Ecto neural progenitor cell (in vitro differentiated cells): ENCODE measurements at regions not wholly inside any gene's neighbourhood (a gene's known extent, or its start where the extent isn't known, plus 50 kb on each side); places are given as distances from the start of the nearest gene placed in this dataset.

Source experiments
- DNase-seq: peaks from one replicate; pipeline ENCODE4 v3.0.0-alpha.2; 2018; ENCODE audit warnings: low spot score

DNA sequence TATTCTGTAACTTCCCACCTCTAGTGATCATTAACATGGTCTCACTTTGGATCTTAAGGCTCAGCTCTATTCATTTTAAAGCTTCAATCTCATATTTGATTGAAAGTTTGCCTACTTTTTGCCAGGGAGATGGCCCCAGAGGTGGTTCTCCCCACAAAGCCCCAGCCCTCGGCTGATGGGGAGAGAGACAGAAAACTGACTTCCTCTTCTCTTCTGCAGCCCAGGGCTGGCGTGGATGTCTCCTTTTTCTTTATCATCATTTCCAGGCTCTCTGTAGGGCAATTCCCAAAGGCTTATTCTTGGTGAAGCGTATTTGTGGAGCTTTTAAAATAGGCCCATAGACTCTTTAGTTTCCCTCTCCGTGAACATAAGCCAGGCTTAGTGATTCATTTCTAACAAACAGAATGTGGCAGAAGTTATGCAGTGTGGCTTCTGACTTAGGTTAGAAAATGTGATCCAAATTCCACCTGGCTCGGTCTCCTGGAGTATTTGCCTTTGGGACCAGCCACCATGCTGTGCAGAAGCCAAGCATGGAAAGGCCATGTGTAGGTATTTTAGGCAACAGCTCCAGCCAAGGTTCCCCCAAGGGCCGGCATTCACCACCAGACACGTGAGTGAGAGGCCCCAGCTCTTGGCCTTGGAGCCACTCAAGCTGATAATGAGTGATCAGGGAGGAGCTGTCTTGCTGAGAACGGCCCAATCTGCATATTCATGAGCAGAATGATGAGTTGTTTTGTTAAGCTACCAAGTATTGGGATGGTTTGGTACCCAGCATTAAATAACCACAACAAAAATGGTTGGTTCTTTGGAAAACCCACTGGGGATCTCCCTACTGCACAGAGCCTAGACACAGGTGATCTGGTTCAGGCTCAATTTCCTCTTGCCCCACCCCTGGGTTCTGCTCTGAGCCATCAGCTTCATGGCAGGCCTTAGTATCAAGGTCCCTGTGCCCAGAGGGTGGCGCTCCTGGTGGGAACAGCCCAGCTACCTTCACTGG is 353.2 kb upstream of the PROK2 start:
- no peak for DNase-seq

DNA sequence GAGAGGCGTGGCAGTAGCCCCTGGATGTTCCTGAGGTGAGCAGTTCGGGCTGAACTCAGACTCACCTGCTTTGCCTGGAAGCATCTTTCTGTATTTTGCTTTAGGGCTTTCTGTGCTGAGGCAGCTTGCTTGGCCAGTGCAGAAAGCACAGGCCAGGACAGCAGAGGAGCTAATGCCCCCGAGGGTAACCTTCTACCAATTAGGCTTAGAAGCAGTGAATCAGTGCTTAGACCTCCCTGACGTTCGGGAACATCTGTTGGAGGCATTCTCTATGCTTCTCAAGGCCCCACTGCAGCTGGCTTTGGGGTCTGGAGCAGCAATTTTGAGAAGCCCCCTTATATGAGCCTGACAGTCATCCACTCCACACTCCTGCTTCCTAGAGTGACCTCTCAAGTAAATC is 350.7 kb upstream of the PROK2 start:
- no peak for DNase-seq

DNA sequence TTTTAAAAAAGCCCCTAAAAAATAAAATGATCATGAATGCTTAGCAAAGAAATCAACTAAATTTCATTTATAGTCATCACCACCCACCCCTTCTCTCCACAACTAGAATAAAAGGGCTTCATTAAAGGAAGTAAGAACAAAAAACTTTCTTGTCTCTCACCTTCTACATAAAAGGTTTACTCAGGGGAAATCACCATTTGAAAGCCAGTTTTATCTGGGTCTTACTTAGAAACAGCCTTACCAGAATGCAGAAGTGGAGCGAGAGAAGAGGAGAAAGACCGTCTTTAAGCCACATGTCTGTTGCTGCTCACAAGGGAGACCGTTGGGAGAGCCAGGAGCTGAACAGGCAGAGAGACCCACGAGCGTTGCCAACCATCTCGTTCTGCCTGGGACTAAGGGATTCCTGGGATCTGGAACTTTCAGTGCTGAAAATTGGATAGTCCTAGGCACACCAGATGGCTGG is 350.1 kb upstream of the PROK2 start:
- no peak for DNase-seq

DNA sequence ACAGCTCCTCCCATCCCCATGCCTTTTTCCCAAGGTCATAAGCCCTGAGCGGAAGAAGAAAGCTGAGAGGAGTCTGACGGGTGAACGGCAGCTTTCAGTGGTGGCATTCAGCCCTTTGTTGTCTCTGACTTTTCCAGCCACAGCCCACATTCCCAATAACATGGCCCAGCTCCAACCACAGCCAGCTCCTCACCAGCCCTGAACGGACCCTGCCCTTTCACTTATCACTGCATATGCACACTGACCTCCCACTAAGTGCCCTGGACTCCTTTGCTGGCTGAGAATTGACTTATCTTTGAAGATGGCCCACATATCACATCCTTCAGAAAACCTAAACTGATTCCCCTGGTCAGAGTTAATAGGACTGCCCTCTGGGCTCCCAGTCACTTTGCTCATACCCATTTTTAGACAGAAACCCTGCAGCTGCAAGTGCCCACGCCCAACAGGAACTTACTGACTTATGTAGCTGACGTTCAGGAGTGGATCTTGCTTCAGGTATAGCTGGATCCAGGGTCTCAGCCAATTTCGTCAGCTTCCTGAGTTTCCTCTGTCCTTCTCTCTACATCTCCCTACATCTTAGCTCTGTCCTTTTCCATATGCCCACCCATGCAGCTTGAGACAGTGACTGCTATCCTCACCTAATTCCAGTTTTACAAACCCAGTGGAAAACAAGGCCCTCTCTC is 348.5 kb upstream of the PROK2 start:
- no peak for DNase-seq

DNA sequence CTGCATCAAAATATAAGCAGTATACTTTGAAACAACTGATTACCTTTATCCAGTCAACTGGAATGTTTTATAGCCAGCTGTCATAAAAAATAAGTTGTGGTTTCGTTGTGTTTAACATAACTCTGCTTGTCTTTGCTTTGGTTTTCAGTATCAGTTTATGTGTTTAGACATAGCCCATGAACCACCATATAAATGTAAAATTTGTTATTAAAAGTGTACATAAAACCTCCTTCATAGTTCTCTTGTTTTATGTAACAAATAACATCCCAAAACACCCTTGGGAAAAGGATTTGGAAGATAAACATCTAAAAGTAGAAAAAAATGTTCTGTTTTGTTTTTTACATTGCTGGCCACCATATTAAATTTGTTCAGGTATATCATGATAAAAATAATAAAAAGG is 347.0 kb upstream of the PROK2 start:
- no peak for DNase-seq

DNA sequence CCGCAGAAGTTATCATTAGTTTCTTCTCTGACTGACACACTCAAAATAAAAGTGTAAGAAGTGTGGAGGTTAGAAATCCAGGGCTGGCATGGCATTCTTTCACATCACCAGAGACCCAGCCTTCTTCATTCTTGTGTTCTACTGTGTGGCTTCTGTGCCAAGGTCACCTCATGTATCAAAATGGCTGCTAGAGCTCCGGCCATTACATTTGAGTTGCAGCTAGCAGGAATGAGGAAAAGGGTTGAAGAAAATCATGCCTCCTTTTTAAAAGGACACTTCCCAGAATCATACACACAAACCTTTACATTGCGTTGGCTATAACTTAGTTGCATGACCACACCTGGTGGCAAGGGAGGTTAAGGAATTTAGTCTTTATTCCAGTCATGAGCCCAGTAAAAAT is 345.6 kb upstream of the PROK2 start:
- DNase-seq, result no peak

DNA sequence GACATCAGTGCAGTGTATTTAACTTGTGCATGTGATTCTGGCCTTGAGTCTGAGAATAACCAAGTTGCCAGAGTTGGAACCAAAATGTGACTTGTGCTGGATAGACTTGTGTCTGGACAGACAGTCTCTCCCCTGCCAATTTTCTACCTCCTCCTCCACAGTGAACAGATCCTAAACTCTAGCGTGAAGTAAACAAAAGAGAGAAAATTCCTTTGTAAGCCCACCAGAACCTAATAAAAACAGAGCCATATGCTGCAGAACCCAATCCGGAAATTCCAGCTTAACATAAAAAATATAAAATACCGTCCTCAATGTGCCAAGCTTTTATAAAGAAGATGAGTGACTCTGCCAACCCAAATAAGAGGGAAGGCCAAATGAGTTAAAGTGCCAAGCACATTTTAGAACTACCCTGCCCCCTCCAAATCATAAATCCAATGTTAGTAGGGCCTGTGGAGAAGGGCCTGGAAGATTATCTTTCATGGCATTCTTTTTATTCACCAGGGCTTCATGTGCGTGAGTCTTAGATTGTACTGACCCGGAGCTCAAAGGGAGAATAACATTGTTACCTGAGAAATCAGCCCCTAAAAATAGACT is 344.6 kb upstream of the PROK2 start:
- DNase-seq, result no peak

DNA sequence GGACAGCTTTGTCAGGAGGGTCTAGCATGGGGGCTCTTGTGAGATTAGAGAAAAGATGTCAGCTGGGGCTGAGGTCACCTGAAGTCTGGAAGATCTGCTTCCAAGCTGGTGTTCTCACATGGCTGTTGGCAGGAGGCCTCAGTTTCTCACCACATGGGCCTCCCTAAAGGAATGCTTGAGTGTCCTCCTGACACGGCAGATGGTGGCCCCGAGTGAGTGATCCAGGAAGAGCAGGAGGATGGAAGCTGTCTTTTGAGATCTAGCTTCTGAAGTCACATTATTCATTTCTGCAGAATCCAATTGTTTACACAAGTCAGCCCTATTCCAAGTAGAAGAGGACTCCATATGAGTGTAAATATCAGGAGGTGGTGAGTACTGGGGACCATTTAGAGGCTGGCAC is 344.0 kb upstream of the PROK2 start:
- DNase-seq, result no peak

DNA sequence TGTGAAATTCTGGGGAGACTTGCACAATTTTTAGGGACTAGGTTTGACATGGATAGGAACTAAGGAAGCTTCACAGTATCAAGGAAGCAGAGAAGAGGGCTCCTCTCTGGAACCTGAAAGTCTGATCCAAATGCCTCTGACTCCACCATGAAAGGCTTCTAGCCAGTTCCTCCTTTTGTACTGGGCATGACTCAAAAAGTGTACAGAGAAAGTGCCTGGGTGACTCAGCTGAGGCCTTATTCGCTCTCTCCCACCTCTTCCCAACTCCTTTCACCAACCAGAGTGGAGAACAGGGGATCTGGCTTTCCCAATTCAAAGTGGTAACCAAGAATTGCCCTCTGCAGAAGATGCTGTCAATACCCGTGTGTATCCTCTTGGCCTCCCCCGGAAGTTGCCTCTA is 342.9 kb upstream of the PROK2 start:
- DNase-seq, result no peak

DNA sequence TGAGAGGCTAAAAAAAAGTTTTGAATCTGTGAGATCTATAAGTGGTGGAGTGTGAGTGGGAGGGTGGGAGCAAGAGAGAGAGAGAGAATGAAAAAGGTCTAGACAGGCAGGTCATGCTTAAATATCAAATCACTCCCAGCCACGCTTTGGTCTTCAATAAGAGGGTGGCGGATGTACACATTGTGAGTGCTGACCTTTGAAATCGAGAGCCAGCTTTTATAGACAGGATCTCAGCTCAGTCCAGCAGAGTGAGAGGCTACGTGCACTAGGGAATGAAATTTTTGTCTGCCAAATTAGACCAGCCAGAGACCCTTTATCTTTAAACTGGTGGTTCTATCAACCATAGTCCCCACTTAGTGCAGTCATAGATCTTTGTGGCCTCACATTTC is 342.3 kb upstream of the PROK2 start:
- DNase-seq, result no peak

DNA sequence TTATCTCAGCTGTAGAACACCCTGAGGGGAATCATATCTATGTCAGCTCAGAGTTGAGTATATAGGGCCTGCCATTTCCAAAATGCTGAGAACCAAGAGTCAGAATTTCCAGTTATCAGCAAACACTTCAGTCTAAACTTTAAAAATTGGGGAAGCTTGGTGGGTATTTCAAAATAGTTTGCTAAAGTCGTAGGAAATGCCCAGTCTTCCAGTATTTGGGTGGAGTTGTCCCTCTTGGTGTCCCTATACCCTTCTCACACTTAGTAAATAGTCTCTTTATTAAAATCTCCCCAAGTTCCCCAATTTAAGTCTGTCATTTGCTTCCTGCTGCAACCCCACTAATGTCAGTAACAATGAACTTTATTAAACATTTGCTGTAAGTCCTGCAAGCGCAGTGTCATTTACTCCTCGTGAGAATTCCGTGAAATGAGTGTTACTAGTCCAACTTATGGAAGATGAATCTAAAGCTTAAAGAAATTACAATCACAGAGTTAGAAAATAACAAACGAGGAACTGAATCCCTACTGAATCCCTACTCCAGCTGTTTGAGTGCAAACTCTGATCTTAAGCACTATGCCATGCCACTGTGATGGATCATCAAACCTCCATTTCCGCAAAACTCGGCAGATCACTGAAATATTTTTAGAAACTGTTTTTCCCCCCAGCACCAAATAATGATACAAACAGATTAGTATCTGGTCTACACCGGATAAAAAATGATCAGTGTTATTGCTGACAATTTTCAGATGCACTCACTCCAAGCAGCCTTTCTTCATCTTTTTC is 341.7 kb upstream of the PROK2 start:
- DNase-seq, result no peak

DNA sequence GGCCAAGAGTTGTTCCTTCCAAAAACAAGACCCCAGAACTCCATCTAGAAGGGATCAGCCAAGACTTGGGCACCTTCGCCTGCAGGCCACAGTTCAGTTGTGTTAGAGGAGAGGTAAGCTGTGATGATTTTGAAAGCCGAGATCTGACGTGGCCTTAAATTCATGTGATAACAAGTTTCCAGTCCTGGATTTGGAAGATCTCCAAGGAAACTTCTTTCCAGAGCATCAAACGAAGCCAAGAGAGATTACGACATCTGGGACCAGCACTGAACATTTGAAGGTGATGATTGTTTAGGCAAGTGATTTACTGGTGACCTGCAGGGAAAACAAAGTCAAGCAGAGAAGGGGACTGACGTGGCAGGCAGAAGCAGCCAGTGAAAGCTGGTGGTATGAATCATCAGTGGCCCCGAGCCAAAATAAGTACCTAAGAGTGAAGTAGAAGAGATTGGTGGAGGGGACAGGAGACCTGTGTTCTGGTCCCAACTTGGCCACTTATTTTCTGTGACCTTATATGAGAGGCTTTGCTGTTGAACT is 339.0 kb upstream of the PROK2 start:
- no peak for DNase-seq

DNA sequence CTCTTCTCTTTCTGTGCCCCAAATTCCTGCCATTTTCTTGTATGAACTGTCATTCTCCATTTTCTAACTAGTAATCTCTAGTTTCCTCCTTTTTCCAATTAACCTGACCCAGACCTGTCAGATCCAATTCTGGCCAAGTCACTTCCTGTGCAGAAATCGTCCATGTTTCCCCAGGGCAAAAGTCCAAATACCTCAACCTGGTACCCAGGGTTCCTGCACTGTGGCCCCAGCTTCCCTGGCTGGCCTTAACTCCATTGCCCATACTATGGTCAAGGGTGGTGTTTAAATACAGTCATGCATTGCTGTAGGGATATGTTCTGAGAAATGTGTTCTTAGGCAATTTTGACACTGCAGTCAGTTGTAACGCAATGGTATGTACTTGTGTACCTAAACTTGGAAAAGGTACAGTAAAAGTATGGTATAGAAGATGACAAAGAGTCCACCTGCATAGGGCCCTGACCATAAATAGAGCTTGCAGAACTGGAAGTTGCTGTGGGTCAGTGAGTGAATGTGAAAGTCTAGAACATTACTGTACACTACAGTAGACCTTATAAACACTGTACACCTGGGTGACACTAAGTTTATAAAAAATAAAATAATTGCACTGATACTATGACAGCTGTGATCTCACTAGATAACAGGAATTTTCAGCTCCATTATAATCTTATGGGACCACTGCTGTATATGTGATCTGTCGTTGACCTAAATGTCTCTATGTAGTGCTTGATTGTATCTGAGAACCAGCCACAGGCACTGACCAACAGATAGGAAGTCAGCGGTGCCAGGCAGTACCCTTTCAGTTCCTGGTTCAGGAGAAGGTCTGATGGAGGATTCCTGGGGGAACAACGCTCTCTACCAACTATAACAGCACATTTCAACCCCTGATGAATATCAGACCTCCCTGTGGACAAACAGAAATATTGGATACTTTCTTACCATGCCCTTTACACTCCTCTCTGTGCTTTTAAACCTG is 336.1 kb upstream of the PROK2 start:
- no peak for DNase-seq

DNA sequence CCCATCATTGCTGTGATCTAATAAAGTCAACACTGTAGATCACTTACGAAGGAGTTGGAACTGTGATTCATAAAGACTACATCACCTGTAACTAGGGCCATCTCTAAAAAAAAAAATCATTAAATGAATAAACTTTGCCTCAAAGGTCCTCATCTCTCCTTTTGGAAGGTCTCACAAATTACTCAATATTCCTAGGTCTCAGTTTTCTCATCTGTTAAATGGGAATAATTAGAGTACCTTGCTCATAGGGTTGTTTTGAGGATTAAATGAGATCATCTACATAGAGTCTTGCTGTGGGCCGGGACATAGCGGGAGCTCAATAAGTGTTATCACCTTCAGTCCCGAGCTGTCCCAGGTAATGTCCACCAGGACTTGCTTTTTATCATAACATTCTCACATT is 335.1 kb upstream of the PROK2 start:
- no peak for DNase-seq

DNA sequence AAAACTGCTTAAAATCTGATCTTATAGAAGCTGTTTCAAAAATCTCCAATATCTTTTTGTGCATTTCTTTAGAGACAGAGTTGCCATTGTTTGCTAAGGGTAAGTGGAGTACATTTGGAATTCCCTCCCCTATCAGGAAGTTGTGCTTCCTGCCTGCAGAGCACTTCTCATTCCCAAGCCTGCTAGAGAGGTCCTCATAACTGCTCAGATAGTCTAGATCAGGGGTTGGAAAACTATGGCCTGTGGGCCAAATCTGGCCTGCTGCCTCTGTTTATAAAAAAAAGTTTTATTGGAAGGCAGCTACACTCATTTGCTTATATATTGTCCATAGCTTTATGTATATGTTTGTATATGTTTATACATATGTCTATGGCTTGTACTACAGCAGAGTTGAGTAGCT is 333.7 kb upstream of the PROK2 start:
- no peak for DNase-seq

DNA sequence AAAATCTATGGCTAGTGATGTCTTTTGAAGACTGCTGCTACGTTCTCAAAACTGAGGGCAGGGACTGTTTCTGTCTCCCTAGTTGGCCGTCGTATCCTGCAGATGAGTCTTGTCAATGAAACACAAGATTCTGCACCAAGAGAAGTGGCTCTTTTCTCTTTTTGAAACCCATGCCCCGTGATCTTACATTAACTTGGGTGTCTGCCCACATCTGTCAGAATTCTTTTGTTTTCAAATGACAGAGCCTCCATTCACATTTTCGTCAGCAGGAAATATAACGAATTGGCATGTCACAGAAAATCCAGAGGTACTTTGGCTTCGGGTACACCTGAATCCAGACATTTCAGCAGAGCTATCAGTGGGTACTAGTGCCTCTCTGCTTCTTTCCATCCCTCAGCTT is 331.3 kb upstream of the PROK2 start:
- no peak for DNase-seq

DNA sequence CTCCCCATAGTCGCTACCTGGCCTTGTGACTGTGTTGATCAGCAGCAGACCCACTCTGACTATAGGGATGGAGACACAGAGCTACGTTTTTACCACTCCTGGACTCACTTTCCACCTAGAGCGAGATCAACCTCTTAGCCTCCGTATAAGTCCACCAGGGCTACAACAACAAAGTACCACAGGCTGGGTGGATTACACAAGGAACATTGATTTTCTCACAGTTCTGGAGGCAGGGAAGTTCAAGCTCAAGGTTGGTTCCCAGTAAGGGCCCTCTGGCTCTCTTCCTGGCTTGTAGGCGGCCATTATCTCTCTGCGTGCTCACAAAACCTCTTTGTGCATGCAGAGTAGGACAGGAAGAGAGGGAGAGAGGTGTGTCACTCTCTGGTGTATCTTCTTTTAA is 330.4 kb upstream of the PROK2 start:
- no peak for DNase-seq

DNA sequence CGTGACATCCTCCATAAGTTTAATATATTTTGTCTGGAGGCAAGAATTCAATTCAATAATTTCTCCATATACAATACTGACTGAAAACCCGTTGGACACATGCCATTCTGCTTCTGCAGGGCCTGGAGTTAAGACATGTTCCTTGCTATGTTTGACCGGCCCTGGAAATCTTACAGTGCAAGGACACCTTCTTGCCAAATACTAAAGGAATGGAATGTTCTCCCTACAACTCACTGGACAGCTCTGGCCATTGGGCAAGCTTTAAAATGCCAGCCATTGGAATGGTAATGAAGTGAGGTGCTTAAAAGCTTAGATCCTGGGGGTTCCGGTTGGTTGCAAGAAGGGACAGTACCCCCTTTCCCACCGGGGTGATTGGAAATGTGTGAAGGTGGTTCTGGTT is 329.8 kb upstream of the PROK2 start:
- no peak for DNase-seq

DNA sequence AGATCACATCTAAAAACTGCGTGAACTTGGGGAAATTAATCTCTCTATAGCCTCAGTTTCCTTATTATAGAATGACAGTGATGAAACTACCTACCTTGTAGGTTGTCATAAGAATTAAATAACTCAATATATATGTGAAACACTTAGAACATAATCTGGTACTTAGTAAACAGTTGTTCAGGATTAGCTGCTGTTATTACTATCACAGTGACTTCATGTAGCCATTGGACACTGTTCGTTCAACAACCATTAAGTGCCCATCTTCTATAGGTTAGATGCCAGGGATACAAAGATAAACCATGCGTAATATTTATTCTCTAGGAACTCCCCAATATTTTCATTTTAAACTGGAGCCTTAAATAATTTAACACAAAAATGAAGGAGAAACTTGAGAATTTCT is 329.0 kb upstream of the PROK2 start:
- DNase-seq, result no peak

DNA sequence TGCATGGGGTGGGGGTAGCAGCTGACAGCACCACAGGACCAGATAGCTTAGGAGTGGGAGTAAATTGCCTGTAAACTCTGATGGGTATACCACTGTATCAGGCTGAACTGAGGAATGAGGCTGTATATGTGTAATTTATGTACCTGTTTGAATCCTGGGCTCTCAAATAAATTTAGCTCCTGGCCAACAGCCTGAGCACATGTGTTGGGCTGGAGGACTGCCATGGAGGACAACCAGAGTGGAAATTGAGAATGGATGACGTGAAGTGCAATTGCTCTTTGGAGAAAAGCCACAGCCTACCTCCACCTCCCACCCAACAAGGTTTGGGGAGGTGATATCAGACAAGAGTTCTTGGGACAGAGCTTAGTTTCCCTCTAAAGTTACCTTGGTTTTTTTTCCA is 328.6 kb upstream of the PROK2 start:
- DNase-seq, result no peak

DNA sequence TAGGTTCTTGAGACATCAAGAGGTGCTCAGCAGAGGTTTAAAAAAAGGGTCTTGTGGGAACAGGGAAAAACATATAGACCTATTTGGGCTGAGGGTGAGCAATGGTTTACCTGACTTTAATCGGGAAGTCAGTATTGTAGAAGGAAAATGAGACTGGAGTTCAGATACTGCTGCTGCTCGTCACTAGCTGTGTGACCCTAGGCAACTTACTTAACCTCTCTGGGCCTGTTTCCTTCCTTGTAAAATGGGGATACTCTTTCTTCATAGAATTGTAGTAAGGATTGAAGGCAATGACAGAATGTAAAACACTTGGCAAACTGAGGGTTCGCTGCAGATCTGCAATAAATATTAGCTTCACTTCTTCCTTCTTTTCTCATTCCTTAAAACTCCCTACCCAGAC is 327.5 kb upstream of the PROK2 start:
- DNase-seq, result no peak
